ENCODE measurements at regions not wholly inside any gene's neighbourhood (a gene's known extent, or its start where the extent isn't known, plus 50 kb on each side); places are given as distances from the start of the nearest gene placed in this dataset.

GRCh38 chr5:173680660-173681242 lies 64.3 kb upstream of the BOD1 start:
- in situ Hi-C loops (cut with MboI) (no loop called here), intact Hi-C loops (cut with micrococcal nuclease) (no loop called here)
- 40% methylated on average over 6 of the region's 6 CpGs for WGBS (ENCODE audit: insufficient coverage, low coverage, missing lambda C conversion rate)
- Histone ChIP-seq H3K9ac (ENCODE audit: insufficient read depth in 1 of 2, low read depth in 2 of 2, low read length in 2 of 2) (no peak overlapping the region), H3K36me3 (ENCODE audit: control insufficient read depth, insufficient read depth, low read length) (no peaks in the 10 kb centered on the region), H3K4me2 (ENCODE audit: insufficient read depth, low read length) (no peak overlapping the region), H3K4me3 (no peak overlapping the region), H3K79me2 (ENCODE audit: control insufficient read depth, insufficient read depth, low read length) (no peaks in the 10 kb centered on the region), H3K9me3 (replicated peaks; ENCODE audit: control insufficient read depth, insufficient read depth, low read depth, low read length) (peaks cover 3% of the 10 kb centered on the region; the same call in 1 of the 2 replicates), H3K4me1 (replicated peaks in 1 of 2; ENCODE audit: control insufficient read depth in 2 of 2, insufficient read depth in 2 of 2, low read length in 2 of 2) (no peaks in the 10 kb centered on the region), H3K27me3 (ENCODE audit: control insufficient read depth in 2 of 2, insufficient read depth in 2 of 2, low read length in 2 of 2) (no peaks in the 10 kb centered on the region), H3K27ac (ENCODE audit: extremely low read depth, low read depth, low read length) (no peak overlapping the region), H2AFZ (ENCODE audit: low read depth, low read length) (no peak overlapping the region), H3K9me1 (ENCODE audit: control insufficient read depth, insufficient read depth, low read length) (no peaks in the 10 kb centered on the region), H4K20me1 (replicated peaks; ENCODE audit: control insufficient read depth, insufficient read depth, low read length) (no peaks in the 10 kb centered on the region)
- ChIA-PET CTCF (ENCODE audit: low intra/inter-chr PET ratio) (no interaction called here), POLR2A (interaction anchor here (1.1 kb wide), 1 partner anchor 10 kb away, joined by 4 read pairs; no protein-coding TSS in a partner anchor)
- DNase-seq (ENCODE audit: extremely low read depth in 1 of 4, low spot score in 3 of 4) (no peak), ATAC-seq (no peak), FAIRE-seq (no peak)
- BruUV-seq (replicated peaks), result no TSS peak
- TF ChIP-seq ZNF512 (tag; IDR thresholded peaks at IDR 0.05), result no peak
- TF ChIP-seq KAT7 (CRISPR knock-in tag; IDR thresholded peaks at IDR 0.05; ENCODE audit: borderline replicate concordance), result no peak
- TF ChIP-seq ARNT (IDR thresholded peaks at IDR 0.05), result no peak
- TF ChIP-seq HOMEZ (CRISPR knock-in tag; IDR thresholded peaks at IDR 0.05), result no peak
- TF ChIP-seq MYC (IDR thresholded peaks at IDR 0.05; ENCODE audit: low read depth, low read length), result no peak
- TF ChIP-seq MYC (CRISPR knock-in tag; IDR thresholded peaks at IDR 0.05; ENCODE audit: borderline replicate concordance, low read depth), result no peak
- no peak for TF ChIP-seq BHLHE40 (IDR thresholded peaks at IDR 0.05; ENCODE audit: low read length)
- TF ChIP-seq ZMIZ1 (IDR thresholded peaks at IDR 0.05; ENCODE audit: low read depth in 2 of 2, low read length in 2 of 2), result no peak
- TF ChIP-seq HMGXB4 (CRISPR knock-in tag; IDR thresholded peaks at IDR 0.05), result no peak
- no peak for TF ChIP-seq GMEB1 (CRISPR knock-in tag; IDR thresholded peaks at IDR 0.05)
- no peak for TF ChIP-seq ZNF431 (CRISPR knock-in tag; IDR thresholded peaks at IDR 0.05)
- no peak for TF ChIP-seq ZNF583 (CRISPR knock-in tag; IDR thresholded peaks at IDR 0.05)

Measured in K562 (cell line).